OCI-LY3 (cell line): ENCODE measurements at regions not wholly inside any gene's neighbourhood (a gene's known extent, or its start where the extent isn't known, plus 50 kb on each side); places are given as distances from the start of the nearest gene placed in this dataset.
"Not testable (repeated sequence)": the region's sequence is repeated elsewhere in the genome, so short reads cannot be mapped to it uniquely, and the experiment has no call there.

ENCODE experiments used
- H2AFZ ChIP-seq: fragments of 200-600, 300-600 bp; shearing (Covaris generic); 2 replicates; pipeline ENCODE4 v1.6.0; 2014; ENCODE audit warnings: antibody characterized with exemption, low read depth, low read length
- H3K27ac ChIP-seq: fragments of 200-600, 300-600 bp; sonication (generic); 2 replicates; pipeline ENCODE4 v1.5.1; 2014; ENCODE audit warnings: mild to moderate bottlenecking, low read length, moderate library complexity, mixed read lengths
- H3K27me3 ChIP-seq: fragments of 200-600, 300-600 bp; sonication (generic); 2 replicates; pipeline ENCODE4 v1.6.1; 2014; ENCODE audit warnings: low read depth, low read length, mixed read lengths
- H3K36me3 ChIP-seq: fragments of 200-600, 300-600 bp; sonication (generic); replicated peaks from 2 replicates; pipeline ENCODE3; 2014; ENCODE audit warnings: low read depth, low read length, mixed read lengths
- H3K4me1 ChIP-seq: fragments of 300-600, 200-600 bp; sonication (generic); 2 replicates; pipeline ENCODE4 v1.6.1; 2014; ENCODE audit warnings: low read length, mixed read lengths
- H3K4me2 ChIP-seq: fragments of 200-600, 300-600 bp; sonication (generic); 2 replicates; pipeline ENCODE4 v1.6.1; 2014; ENCODE audit warnings: low read length, mixed read lengths
- H3K4me3 ChIP-seq: fragments of 300-600, 200-600 bp; sonication (generic); 2 replicates; pipeline ENCODE4 v1.5.1; 2014; ENCODE audit warnings: antibody characterized with exemption, mild to moderate bottlenecking, low read length, moderate library complexity
- H3K79me2 ChIP-seq: fragments of 300-600, 200-600 bp; shearing (Covaris generic); 2 replicates; pipeline ENCODE4 v1.6.1; 2014; ENCODE audit warnings: mild to moderate bottlenecking, low read length, mixed read lengths
- H3K9ac ChIP-seq: fragments of 300-600, 200-600 bp; shearing (Covaris generic); 2 replicates; pipeline ENCODE4 v1.6.0; 2014; ENCODE audit warnings: mild to moderate bottlenecking, low read length, moderate library complexity
- H3K9me3 ChIP-seq: fragments of 200-600, 300-600 bp; shearing (Covaris generic); 2 replicates; pipeline ENCODE4 v1.6.1; 2014; ENCODE audit warnings: low read length, mixed read lengths; ENCODE audit not compliant: insufficient read depth
- H4K20me1 ChIP-seq: fragments of 200-600, 300-600 bp; sonication (generic); 2 replicates; pipeline ENCODE4 v1.6.1; 2016; ENCODE audit warnings: low read length, mixed read lengths; ENCODE audit not compliant: insufficient read depth
- EZH2phosphoT487 ChIP-seq: fragments of 200-600 bp; shearing (Covaris generic); IDR thresholded peaks from 2 replicates; pipeline ENCODE4 v1.6.1; 2018; ENCODE audit warnings: antibody characterized with exemption, mixed run types, low read depth
- TF ChIP-seq, protein P1 (sequence below): fragments of 200-600, 300-600 bp; sonication (generic); IDR thresholded peaks from 2 replicates; pipeline ENCODE4 v1.5.1; 2014; ENCODE audit warnings: antibody characterized with exemption, low read length, low read depth

DNA sequence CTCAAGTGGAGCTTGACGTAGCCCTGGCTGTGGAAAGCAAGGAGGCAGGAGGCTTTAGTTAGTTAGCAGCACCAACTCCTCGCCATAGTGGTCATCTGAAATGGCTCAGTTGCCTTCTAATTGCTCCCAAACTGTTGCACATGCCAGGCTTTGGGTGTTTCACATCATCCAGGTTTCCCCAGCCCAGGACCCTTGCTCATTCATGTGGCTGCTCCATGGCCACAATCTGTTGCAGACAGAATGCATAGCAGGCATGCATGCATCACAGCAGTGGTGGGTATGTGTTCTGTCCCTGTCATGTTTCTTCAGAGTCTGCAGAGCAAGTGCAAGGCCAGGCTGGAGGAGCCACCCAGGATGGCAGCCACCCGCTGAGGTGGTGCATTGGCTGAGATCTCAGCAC is 407.6 kb downstream of the TSHZ3 start:
- Histone ChIP-seq H3K4me3 (no peak overlapping the region), H4K20me1 (no peaks in the 10 kb centered on the region), H3K9me3 (no peaks in the 10 kb centered on the region), H3K79me2 (no peaks in the 10 kb centered on the region), H2AFZ (no peak overlapping the region), H3K27me3 (no peaks in the 10 kb centered on the region), H3K4me2 (no peak overlapping the region), H3K27ac (no peak overlapping the region), H3K4me1 (no peaks in the 10 kb centered on the region), H3K9ac (no peak overlapping the region), H3K36me3 (no peaks in the 10 kb centered on the region)
- no peak for TF ChIP-seq EZH2phosphoT487
- TF ChIP-seq, protein P1, sequence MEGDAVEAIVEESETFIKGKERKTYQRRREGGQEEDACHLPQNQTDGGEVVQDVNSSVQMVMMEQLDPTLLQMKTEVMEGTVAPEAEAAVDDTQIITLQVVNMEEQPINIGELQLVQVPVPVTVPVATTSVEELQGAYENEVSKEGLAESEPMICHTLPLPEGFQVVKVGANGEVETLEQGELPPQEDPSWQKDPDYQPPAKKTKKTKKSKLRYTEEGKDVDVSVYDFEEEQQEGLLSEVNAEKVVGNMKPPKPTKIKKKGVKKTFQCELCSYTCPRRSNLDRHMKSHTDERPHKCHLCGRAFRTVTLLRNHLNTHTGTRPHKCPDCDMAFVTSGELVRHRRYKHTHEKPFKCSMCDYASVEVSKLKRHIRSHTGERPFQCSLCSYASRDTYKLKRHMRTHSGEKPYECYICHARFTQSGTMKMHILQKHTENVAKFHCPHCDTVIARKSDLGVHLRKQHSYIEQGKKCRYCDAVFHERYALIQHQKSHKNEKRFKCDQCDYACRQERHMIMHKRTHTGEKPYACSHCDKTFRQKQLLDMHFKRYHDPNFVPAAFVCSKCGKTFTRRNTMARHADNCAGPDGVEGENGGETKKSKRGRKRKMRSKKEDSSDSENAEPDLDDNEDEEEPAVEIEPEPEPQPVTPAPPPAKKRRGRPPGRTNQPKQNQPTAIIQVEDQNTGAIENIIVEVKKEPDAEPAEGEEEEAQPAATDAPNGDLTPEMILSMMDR, result no peak

DNA sequence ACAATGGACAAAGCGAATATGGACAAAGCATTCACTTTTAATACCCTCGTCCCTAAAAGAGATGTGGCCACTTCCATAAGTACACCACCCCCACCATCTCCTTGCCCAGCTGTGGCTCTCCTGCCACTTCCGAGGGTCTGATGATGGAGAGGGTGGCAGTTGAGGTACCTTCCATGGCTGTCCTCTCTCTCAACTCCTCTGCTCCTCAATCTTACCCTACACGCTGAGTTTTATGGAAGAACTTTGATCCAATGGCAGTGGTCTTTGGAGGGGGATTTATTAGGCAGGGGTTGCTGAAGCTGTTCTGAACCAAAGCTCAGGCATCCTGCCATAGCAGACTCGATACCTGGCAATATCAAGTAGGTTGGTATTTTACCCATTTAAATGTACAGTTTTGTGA is 413.0 kb downstream of the TSHZ3 start:
- Histone ChIP-seq H3K36me3 (no peaks in the 10 kb centered on the region), H4K20me1 (no peaks in the 10 kb centered on the region), H3K9me3 (no peaks in the 10 kb centered on the region), H3K9ac (no peak overlapping the region), H3K27ac (no peak overlapping the region), H3K4me1 (no peaks in the 10 kb centered on the region), H3K27me3 (no peaks in the 10 kb centered on the region), H3K79me2 (no peaks in the 10 kb centered on the region), H2AFZ (no peak overlapping the region), H3K4me2 (no peak overlapping the region), H3K4me3 (no peak overlapping the region)
- TF ChIP-seq EZH2phosphoT487, result no peak
- TF ChIP-seq, protein P1, result no peak

DNA sequence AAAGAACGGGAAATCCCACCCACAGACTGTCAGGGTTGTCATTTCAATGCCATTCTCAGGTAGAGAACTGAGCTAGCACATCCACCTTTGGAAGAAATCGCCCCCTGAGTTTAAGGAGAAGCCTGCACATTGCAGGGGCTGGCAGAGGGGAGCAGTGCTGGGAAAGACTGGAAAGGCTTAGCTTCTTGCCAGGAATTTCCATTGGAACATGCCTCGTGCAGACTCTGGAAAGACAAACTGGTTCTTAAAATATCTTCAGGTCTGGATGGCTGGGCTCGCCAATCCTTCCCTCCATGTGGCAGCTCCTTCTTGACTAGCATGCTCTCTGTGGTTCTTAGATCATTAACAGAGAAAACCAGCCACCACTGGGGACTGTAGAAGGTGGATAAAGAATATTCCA is 414.1 kb downstream of the TSHZ3 start:
- Histone ChIP-seq H3K27ac (no peak overlapping the region), H2AFZ (no peak overlapping the region)

DNA sequence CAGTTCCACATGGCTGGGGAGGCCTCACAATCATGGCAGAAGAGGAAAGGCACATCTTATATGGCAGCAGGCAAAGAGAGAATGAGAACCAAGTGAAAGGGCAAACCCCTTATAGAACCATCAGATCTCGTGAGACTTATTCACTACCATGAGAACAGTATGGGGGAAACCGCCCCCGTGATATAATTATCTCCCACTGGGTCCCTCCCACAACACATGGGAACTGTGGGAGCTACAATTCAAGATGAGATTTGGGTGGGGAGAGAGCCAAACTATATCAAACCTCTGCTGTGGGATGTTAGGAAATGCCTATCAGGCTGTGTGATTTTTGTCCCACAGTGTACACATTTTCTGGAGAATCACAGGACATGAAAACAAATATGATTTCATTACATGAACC is 415.8 kb downstream of the TSHZ3 start:
- not testable (repeated sequence) for H3K9me3 ChIP-seq, H3K4me1 ChIP-seq, H3K79me2 ChIP-seq, H3K36me3 ChIP-seq, H3K4me3 ChIP-seq, H2AFZ ChIP-seq, H3K27me3 ChIP-seq, H3K27ac ChIP-seq, H4K20me1 ChIP-seq, H3K9ac ChIP-seq, H3K4me2 ChIP-seq

More for the DNA sequence above, 414.1 kb downstream of the TSHZ3 start:
- Histone ChIP-seq H3K79me2 (no peaks in the 10 kb centered on the region), H3K9me3 (no peaks in the 10 kb centered on the region), H3K4me2 (no peak overlapping the region), H3K4me3 (no peak overlapping the region), H3K36me3 (no peaks in the 10 kb centered on the region), H3K9ac (no peak overlapping the region), H3K27me3 (no peaks in the 10 kb centered on the region), H3K4me1 (no peaks in the 10 kb centered on the region), H4K20me1 (no peaks in the 10 kb centered on the region)
- TF ChIP-seq, protein P1, result no peak
- no peak for TF ChIP-seq EZH2phosphoT487

DNA sequence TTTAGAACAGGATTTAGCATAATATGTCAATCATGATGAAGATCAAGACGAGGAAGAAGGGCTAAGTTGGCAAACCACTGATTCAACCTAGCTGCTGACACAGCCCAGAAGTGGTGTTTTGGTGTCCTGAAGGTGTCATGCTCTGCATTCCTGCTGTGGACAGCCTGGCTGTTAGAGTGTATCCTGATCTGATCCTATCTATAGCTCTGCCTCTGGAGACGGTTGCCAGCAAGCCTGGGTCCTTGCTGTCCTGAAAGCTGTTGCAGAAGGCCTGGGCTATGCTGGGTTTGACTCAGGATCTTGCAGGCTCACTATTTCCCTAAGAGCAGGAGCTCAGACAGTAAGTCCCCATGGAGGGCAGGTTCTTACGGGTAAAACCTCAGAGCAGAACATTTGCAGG is 416.4 kb downstream of the TSHZ3 start:
- H4K20me1 ChIP-seq, result no peaks in the 10 kb centered on the region
- TF ChIP-seq, protein P1, result no peak
- TF ChIP-seq EZH2phosphoT487, result no peak

More for the DNA sequence above, 416.4 kb downstream of the TSHZ3 start:
- H3K9ac ChIP-seq, result no peak overlapping the region
- no peaks in the 10 kb centered on the region for H3K27me3 ChIP-seq
- no peaks in the 10 kb centered on the region for H3K4me1 ChIP-seq
- H3K79me2 ChIP-seq, result no peaks in the 10 kb centered on the region
- H3K4me2 ChIP-seq, result no peak overlapping the region
- no peak overlapping the region for H2AFZ ChIP-seq
- no peak overlapping the region for H3K4me3 ChIP-seq
- no peaks in the 10 kb centered on the region for H3K36me3 ChIP-seq
- H3K27ac ChIP-seq, result no peak overlapping the region
- 0 out of 2 replicates have a peak, but pooled peaks cover 5% of the 10 kb centered on the region for H3K9me3 ChIP-seq
